GM20000 (cell line): ENCODE measurements at regions not wholly inside any gene's neighbourhood (a gene's known extent, or its start where the extent isn't known, plus 50 kb on each side); places are given as distances from the start of the nearest gene placed in this dataset.

ENCODE experiments used
- DNase-seq: peaks from one replicate; pipeline ENCODE4 v3.0.0; 2012; ENCODE audit warnings: low spot score
- TF ChIP-seq, protein P1 (sequence below): IDR thresholded peaks from 2 replicates; pipeline ENCODE4 v1.5.1; 2012; ENCODE audit warnings: mild to moderate bottlenecking, control low read depth; ENCODE audit errors: extremely low read depth, missing control alignments

DNA sequence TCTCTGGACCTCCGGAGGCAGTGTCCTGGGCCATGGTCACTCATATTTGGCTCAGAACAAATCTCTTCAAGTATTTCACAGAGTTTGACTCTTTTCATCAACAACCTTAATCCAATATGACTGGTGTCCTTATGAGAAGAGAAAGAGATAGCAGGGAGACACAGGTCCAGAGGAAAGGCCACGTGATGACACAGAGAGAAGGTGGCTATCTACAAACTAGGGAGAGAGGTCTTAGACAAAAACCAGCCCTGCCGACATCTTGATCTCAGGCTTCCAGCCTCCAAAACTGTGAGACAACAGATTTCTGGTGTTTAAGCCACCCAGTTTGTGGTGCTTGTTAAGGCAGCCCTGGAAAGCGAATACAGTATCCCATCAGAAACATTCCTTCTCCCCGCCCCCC is 237.1 kb upstream of the PROK2 start:
- TF ChIP-seq, protein P1, sequence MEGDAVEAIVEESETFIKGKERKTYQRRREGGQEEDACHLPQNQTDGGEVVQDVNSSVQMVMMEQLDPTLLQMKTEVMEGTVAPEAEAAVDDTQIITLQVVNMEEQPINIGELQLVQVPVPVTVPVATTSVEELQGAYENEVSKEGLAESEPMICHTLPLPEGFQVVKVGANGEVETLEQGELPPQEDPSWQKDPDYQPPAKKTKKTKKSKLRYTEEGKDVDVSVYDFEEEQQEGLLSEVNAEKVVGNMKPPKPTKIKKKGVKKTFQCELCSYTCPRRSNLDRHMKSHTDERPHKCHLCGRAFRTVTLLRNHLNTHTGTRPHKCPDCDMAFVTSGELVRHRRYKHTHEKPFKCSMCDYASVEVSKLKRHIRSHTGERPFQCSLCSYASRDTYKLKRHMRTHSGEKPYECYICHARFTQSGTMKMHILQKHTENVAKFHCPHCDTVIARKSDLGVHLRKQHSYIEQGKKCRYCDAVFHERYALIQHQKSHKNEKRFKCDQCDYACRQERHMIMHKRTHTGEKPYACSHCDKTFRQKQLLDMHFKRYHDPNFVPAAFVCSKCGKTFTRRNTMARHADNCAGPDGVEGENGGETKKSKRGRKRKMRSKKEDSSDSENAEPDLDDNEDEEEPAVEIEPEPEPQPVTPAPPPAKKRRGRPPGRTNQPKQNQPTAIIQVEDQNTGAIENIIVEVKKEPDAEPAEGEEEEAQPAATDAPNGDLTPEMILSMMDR, result no peak
- DNase-seq, result no peak

DNA sequence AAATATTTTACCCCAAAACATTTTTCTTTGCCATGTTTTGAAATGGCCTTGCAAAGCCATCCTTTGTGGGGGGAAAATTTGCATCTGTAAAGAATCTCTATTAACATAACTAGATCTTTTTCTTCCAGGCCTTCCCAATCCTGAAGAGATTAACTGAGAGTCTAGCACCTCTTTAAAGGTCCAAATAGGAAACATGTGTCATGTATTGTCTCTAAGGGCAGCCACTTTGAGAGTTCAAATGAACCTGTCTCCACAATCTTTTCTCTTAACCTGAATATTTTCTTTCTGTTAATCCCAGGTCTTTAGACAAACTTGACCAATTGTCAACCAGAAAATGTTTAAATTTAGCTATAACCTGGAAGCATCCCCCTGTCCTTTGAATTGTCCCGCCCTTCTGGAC is 236.6 kb upstream of the PROK2 start:
- no peak for DNase-seq
- TF ChIP-seq, protein P1, result no peak

DNA sequence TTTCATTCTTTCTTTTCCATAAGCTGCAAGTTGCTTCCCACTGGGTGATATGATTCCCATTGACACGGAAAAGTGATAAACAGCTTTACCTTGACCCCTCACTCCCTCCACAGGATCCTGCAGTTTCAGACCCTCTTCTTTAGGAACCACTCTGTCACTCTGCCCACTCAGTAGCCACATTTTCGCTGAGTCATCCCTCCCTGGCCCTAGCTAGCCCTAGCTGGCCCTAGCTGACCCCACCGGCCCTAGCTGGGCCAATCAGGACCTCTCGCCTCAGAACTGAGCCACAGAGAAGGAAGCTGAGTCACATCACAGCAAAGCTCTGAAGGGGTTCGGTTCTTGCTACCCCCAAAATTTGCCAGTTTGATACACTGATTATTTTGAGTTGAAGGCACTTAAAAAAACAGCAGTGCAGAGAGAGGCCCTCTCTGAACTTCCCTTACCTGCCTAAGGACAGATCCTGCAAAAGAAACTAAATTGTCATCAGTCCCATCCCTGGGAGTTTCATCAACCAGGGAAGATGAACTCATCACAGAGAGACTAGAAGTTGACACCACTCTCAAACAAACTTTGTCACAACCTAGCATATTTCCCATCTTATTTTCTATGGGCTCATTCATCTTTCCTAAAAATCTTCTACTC is 233.5 kb upstream of the PROK2 start:
- TF ChIP-seq, protein P1, result no peak
- DNase-seq, result no peak

DNA sequence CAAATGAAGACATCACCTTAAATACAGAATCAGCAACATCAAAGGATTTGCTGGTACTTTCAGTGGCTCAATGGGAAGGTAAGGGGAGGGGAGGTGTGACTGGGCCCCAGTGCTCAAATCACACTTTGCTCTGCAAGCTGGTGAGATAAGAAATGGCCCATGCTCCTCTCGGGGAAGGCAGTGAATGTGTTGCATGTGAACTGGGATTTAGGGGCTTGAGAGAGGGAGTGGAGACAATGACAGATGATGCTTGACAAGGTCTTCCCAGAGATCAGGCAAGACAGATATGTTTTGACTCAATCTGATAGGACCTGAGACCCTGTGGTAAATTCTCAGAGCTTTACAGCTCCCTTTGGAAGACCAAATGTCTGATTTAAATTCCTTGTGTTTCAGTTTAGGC is 233.0 kb upstream of the PROK2 start:
- DNase-seq, result no peak
- TF ChIP-seq, protein P1, result no peak

DNA sequence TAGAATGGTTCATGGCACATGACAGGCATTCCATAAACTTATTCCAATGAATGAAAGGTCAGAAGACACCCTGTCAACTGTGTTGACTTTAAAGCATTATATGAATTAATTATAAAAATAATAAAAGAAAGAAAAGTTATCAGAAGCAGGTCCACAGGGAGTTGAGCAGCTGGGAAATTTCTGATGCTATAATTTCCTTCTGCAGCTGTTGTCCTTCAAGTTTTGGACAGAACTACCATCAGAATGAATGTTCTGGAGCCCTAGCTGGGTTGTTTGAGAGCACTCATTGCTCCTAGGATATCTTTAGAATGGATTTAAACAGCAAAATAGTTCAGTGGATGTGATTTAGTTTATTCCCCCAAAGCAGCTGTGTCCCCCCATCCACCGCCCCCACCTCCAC is 232.4 kb upstream of the PROK2 start:
- TF ChIP-seq, protein P1, result no peak
- no peak for DNase-seq

DNA sequence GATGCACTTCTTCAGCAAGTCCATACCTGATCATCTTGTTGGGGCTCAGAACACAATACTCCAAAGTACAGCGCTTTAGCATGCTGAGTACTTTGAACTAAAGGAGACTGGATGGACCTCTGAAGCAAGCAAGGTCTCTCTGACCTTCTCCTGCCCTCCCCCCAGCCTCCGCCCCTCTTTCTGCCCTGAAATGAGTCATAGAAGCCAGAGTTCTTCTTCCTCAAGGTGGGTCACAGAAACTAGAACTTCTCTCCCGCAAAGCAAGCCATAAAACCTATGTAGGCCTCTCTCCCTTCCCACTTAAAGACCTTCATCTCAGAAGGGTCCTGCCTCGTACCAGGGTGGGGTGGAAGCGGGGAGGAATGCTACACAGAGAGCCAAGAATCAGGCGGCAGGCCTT is 230.5 kb upstream of the PROK2 start:
- DNase-seq, result no peak
- TF ChIP-seq, protein P1, result no peak

DNA sequence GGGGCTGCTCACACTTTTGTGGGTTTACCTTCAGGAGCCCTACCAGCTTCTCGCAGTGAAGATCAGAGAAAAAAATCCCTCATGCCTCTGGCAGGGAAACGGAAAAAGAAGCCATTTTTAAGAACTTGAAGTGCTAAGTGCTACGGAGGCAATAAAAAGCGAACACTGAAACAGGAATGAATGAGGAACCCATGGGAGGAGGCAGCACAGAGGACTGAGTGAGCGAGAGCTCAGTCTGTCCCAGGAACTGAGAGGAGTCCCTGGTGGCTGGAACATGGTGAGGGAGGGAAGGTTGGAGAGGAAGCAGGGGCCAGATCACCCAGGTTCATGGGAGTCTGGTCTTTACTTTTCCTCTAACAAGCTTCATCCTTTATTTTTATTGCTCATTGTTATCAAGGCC is 228.1 kb upstream of the PROK2 start:
- TF ChIP-seq, protein P1, result no peak
- no peak for DNase-seq
